Activated CD4-positive, alpha-beta memory T cell treated with anti-CD3 and anti-CD28 coated beads for 36 hours (primary cell): ENCODE measurements at regions not wholly inside any gene's neighbourhood (a gene's known extent, or its start where the extent isn't known, plus 50 kb on each side); places are given as distances from the start of the nearest gene placed in this dataset.

ENCODE experiments used
- CTCF ChIA-PET: fragments of 350-600 bp; sonication (Branson Sonifier 250); formaldehyde crosslinking; loops from one replicate; lab custom pipeline; 2021; ENCODE audit warnings: antibody characterized with exemption, inconsistent platforms; lab: Charles Lee
- POLR2A ChIA-PET: fragments of 350-600 bp; sonication (Branson Sonifier 250); formaldehyde crosslinking; loops from one replicate; lab custom pipeline; 2021; ENCODE audit warnings: antibody characterized with exemption; lab: Charles Lee
- DNase-seq: peaks from one replicate; pipeline ENCODE4 v3.0.0-alpha.2; 2020
- H3K27ac Mint-ChIP-seq: one replicate; pipeline ENCODE4 v1.8.0; 2021; ENCODE audit warnings: mixed read lengths
- H3K27me3 Mint-ChIP-seq: one replicate; pipeline ENCODE4 v1.8.0; 2021; ENCODE audit warnings: mixed read lengths
- H3K36me3 Mint-ChIP-seq: one replicate; pipeline ENCODE4 v1.8.0; 2021; ENCODE audit warnings: mixed read lengths
- H3K4me1 Mint-ChIP-seq: one replicate; pipeline ENCODE4 v1.8.0; 2021; ENCODE audit warnings: low read depth, mixed read lengths
- H3K4me3 Mint-ChIP-seq: one replicate; pipeline ENCODE4 v1.8.0; 2021; ENCODE audit warnings: mild to moderate bottlenecking, mixed read lengths
- H3K9me3 Mint-ChIP-seq: one replicate; pipeline ENCODE4 v1.8.0; 2021; ENCODE audit warnings: mixed read lengths
- intact Hi-C: fragments of 100-400 bp; cut with micrococcal nuclease; formaldehyde crosslinking; loops from one replicate; pipeline ENCODE4 v1.15.1; 2023

GRCh38 chr5:52520171-52520570 lies 267.5 kb upstream of the ITGA1 start:
- Mint-ChIP-seq H3K27ac (no peak overlapping the region), H3K27me3 (peaks cover 1% of the 10 kb centered on the region), H3K36me3 (no peaks in the 10 kb centered on the region), H3K4me1 (no peaks in the 10 kb centered on the region), H3K4me3 (no peak overlapping the region), H3K9me3 (no peaks in the 10 kb centered on the region)
- no peak for DNase-seq
- POLR2A ChIA-PET, result no interaction called here
- intact Hi-C loops, result no loop called here
- CTCF ChIA-PET, result no interaction called here

GRCh38 chr5:52521236-52521635 lies 266.5 kb upstream of the ITGA1 start:
- Mint-ChIP-seq H3K4me1 (no peaks in the 10 kb centered on the region), H3K27ac (no peak overlapping the region), H3K4me3 (no peak overlapping the region), H3K27me3 (peaks cover 1% of the 10 kb centered on the region), H3K36me3 (no peaks in the 10 kb centered on the region), H3K9me3 (no peaks in the 10 kb centered on the region)
- no peak for DNase-seq
- intact Hi-C loops, result no loop called here
- CTCF ChIA-PET, result no interaction called here
- POLR2A ChIA-PET, result no interaction called here

GRCh38 chr5:52523701-52524100 lies 264.0 kb upstream of the ITGA1 start:
- POLR2A ChIA-PET, result no interaction called here

GRCh38 chr5:52531105-52531504 lies 256.6 kb upstream of the ITGA1 start:
- no peaks in the 10 kb centered on the region for H3K4me1 Mint-ChIP-seq
- CTCF ChIA-PET, result no interaction called here
- intact Hi-C loops, result no loop called here
- no peak overlapping the region for H3K27ac Mint-ChIP-seq
- POLR2A ChIA-PET, result no interaction called here
- peaks cover 7% of the 10 kb centered on the region for H3K9me3 Mint-ChIP-seq
- peaks cover 4% of the 10 kb centered on the region for H3K27me3 Mint-ChIP-seq
- DNase-seq, result no peak
- peaks cover 2% of the 10 kb centered on the region for H3K36me3 Mint-ChIP-seq
- H3K4me3 Mint-ChIP-seq, result no peak overlapping the region

More at GRCh38 chr5:52523701-52524100, 264.0 kb upstream of the ITGA1 start:
- DNase-seq, result no peak
- Mint-ChIP-seq H3K36me3 (no peaks in the 10 kb centered on the region), H3K4me3 (no peak overlapping the region), H3K27ac (no peak overlapping the region), H3K9me3 (no peaks in the 10 kb centered on the region), H3K27me3 (peaks cover 3% of the 10 kb centered on the region), H3K4me1 (no peaks in the 10 kb centered on the region)
- intact Hi-C loops, result no loop called here
- CTCF ChIA-PET, result no interaction called here

GRCh38 chr5:52543594-52543993 lies 244.1 kb upstream of the ITGA1 start:
- intact Hi-C loops, result no loop called here
- Mint-ChIP-seq H3K9me3 (no peaks in the 10 kb centered on the region), H3K4me1 (no peaks in the 10 kb centered on the region), H3K36me3 (no peaks in the 10 kb centered on the region), H3K4me3 (no peak overlapping the region), H3K27me3 (no peaks in the 10 kb centered on the region), H3K27ac (no peak overlapping the region)
- ChIA-PET CTCF (interaction anchor here (1.0 kb wide), 1 partner anchor 16 kb away, joined by 3 read pairs; no protein-coding TSS in a partner anchor), POLR2A (no interaction called here)
- no peak for DNase-seq

- intact Hi-C loops, result no loop called here
- no peaks in the 10 kb centered on the region for H3K9me3 Mint-ChIP-seq
- H3K4me3 Mint-ChIP-seq, result no peak overlapping the region
- no peaks in the 10 kb centered on the region for H3K27me3 Mint-ChIP-seq
- ChIA-PET CTCF (no interaction called here), POLR2A (no interaction called here)
- no peaks in the 10 kb centered on the region for H3K36me3 Mint-ChIP-seq
- no peak overlapping the region for H3K27ac Mint-ChIP-seq
- no peaks in the 10 kb centered on the region for H3K4me1 Mint-ChIP-seq
- DNase-seq, result no peak
Measured at GRCh38 chr5:52544738-52545137, 243.0 kb upstream of the ITGA1 start.

GRCh38 chr5:52554293-52554692 lies 233.4 kb upstream of the ITGA1 start:
- ChIA-PET CTCF (no interaction called here), POLR2A (no interaction called here)
- Mint-ChIP-seq H3K36me3 (no peaks in the 10 kb centered on the region), H3K4me3 (no peak overlapping the region), H3K27me3 (peaks cover 5% of the 10 kb centered on the region), H3K27ac (no peak overlapping the region), H3K4me1 (no peaks in the 10 kb centered on the region), H3K9me3 (no peaks in the 10 kb centered on the region)
- intact Hi-C loops, result no loop called here
- DNase-seq, result no peak

- Mint-ChIP-seq H3K9me3 (no peaks in the 10 kb centered on the region), H3K4me1 (no peaks in the 10 kb centered on the region), H3K4me3 (no peak overlapping the region), H3K27ac (no peak overlapping the region), H3K27me3 (peaks cover 7% of the 10 kb centered on the region), H3K36me3 (no peaks in the 10 kb centered on the region)
- intact Hi-C loops, result loop anchor here (10.0 kb wide), 1 partner anchor 1596 kb away; no protein-coding TSS in a partner anchor
- ChIA-PET CTCF (interaction anchor here (0.6 to 1.1 kb wide), 5 partner anchors 66 to 1597 kb away, joined by 3 to 6 read pairs (median 5); no protein-coding TSS in a partner anchor), POLR2A (no interaction called here)
- no peak for DNase-seq
Measured at GRCh38 chr5:52560366-52560765, 227.3 kb upstream of the ITGA1 start.

- intact Hi-C loops, result loop anchor here (10.0 kb wide), 1 partner anchor 1598 kb away; no protein-coding TSS in a partner anchor
- Mint-ChIP-seq H3K36me3 (no peaks in the 10 kb centered on the region), H3K27ac (no peak overlapping the region), H3K4me3 (no peak overlapping the region), H3K4me1 (no peaks in the 10 kb centered on the region), H3K9me3 (no peaks in the 10 kb centered on the region), H3K27me3 (peaks cover 7% of the 10 kb centered on the region)
- ChIA-PET POLR2A (no interaction called here), CTCF (interaction anchor here (1.8 kb wide), 1 partner anchor 1599 kb away, joined by 3 read pairs; no protein-coding TSS in a partner anchor)
- DNase-seq, result no peak
Measured at GRCh38 chr5:52562473-52562872, 225.2 kb upstream of the ITGA1 start.

GRCh38 chr5:52564587-52564986 lies 223.1 kb upstream of the ITGA1 start:
- intact Hi-C loops, result loop anchor here (10.0 kb wide), 1 partner anchor 1600 kb away; no protein-coding TSS in a partner anchor
- H3K4me3 Mint-ChIP-seq, result no peak overlapping the region
- ChIA-PET POLR2A (no interaction called here), CTCF (no interaction called here)
- no peaks in the 10 kb centered on the region for H3K36me3 Mint-ChIP-seq
- peaks cover 7% of the 10 kb centered on the region for H3K27me3 Mint-ChIP-seq
- no peak for DNase-seq
- no peak overlapping the region for H3K27ac Mint-ChIP-seq
- no peaks in the 10 kb centered on the region for H3K9me3 Mint-ChIP-seq
- no peaks in the 10 kb centered on the region for H3K4me1 Mint-ChIP-seq

- intact Hi-C loops, result no loop called here
- H3K9me3 Mint-ChIP-seq, result no peaks in the 10 kb centered on the region
Measured at GRCh38 chr5:52577546-52577945, 210.2 kb upstream of the ITGA1 start.

GRCh38 chr5:52579391-52579790 lies 208.3 kb upstream of the ITGA1 start:
- Mint-ChIP-seq H3K36me3 (no peaks in the 10 kb centered on the region), H3K27ac (no peak overlapping the region), H3K4me1 (no peaks in the 10 kb centered on the region), H3K4me3 (no peak overlapping the region), H3K9me3 (no peaks in the 10 kb centered on the region), H3K27me3 (peaks cover 10% of the 10 kb centered on the region)
- ChIA-PET POLR2A (no interaction called here), CTCF (no interaction called here)
- intact Hi-C loops, result no loop called here
- no peak for DNase-seq

More at GRCh38 chr5:52577546-52577945, 210.2 kb upstream of the ITGA1 start:
- no peak overlapping the region for H3K4me3 Mint-ChIP-seq
- POLR2A ChIA-PET, result no interaction called here
- no peak for DNase-seq
- no peak overlapping the region for H3K27ac Mint-ChIP-seq
- no peaks in the 10 kb centered on the region for H3K36me3 Mint-ChIP-seq
- H3K27me3 Mint-ChIP-seq, result peaks cover 10% of the 10 kb centered on the region
- no peaks in the 10 kb centered on the region for H3K4me1 Mint-ChIP-seq
- CTCF ChIA-PET, result no interaction called here

GRCh38 chr5:52580921-52581320 lies 206.8 kb upstream of the ITGA1 start:
- POLR2A ChIA-PET, result no interaction called here
- Mint-ChIP-seq H3K4me3 (no peak overlapping the region), H3K36me3 (no peaks in the 10 kb centered on the region), H3K27me3 (peaks cover 10% of the 10 kb centered on the region), H3K4me1 (no peaks in the 10 kb centered on the region), H3K27ac (no peak overlapping the region), H3K9me3 (no peaks in the 10 kb centered on the region)
- intact Hi-C loops, result no loop called here
- CTCF ChIA-PET, result no interaction called here
- no peak for DNase-seq
